ENCODE measurements at regions not wholly inside any gene's neighbourhood (a gene's known extent, or its start where the extent isn't known, plus 50 kb on each side); places are given as distances from the start of the nearest gene placed in this dataset.

DNA sequence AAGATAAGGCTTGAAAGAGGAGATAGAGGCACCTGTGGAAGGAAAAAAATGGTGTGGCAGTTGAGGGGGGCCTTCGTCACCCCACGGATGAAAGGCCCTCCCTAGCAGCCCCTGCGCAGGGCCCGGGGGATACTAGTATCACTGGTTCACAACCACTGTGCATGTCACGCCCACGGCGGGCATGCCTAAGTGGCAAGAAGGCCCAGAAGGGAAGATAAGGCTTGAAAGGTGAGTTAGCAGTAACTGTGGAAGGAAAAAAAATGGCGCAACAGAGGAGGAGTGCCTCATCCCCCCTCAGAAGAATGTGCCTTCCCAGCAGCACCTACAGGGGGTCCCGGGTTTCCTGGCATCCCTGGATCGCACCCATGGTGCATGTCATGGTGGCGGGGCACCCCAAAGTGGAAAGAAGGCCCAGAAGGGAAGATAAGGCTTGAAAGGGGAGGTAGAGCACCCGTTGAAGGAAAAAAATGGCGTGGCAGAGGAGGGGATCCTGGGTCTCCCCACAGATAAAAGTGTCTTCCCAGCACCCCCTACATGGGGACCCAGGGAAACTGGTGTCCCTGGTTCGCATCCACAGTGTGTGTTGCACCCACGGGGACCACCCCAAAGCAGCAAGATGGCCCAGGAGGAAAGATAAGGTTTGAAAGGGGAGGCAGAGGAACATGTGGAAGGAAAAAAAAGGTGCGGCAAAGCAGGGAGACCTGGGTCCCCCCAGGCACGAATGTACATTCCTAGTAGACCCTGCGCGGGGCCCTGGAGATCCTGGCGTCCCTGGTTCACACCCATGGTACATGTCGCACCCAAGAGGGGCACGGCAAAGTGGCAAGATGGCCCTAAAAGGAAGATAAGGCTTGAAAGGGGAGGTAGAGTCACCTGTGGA lies 279.2 kb downstream of the ALG10 start:
- no peaks in the 10 kb centered on the region for H3K4me1 Mint-ChIP-seq
- H3K4me3 Mint-ChIP-seq: no peak overlapping the region
- no peak overlapping the region for H3K27ac Mint-ChIP-seq
- TF ChIP-seq, protein P1, sequence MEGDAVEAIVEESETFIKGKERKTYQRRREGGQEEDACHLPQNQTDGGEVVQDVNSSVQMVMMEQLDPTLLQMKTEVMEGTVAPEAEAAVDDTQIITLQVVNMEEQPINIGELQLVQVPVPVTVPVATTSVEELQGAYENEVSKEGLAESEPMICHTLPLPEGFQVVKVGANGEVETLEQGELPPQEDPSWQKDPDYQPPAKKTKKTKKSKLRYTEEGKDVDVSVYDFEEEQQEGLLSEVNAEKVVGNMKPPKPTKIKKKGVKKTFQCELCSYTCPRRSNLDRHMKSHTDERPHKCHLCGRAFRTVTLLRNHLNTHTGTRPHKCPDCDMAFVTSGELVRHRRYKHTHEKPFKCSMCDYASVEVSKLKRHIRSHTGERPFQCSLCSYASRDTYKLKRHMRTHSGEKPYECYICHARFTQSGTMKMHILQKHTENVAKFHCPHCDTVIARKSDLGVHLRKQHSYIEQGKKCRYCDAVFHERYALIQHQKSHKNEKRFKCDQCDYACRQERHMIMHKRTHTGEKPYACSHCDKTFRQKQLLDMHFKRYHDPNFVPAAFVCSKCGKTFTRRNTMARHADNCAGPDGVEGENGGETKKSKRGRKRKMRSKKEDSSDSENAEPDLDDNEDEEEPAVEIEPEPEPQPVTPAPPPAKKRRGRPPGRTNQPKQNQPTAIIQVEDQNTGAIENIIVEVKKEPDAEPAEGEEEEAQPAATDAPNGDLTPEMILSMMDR (IDR thresholded peaks at IDR 0.05; ENCODE audit: unreplicated experiment in 3 of 3): no peak
- peaks cover 10% of the 10 kb centered on the region for H3K36me3 Mint-ChIP-seq (ENCODE audit: low read depth)
- H3K9me3 Mint-ChIP-seq: peaks cover 85% of the 10 kb centered on the region
- H3K27me3 Mint-ChIP-seq (ENCODE audit: low read depth): peaks cover 5% of the 10 kb centered on the region

DNA sequence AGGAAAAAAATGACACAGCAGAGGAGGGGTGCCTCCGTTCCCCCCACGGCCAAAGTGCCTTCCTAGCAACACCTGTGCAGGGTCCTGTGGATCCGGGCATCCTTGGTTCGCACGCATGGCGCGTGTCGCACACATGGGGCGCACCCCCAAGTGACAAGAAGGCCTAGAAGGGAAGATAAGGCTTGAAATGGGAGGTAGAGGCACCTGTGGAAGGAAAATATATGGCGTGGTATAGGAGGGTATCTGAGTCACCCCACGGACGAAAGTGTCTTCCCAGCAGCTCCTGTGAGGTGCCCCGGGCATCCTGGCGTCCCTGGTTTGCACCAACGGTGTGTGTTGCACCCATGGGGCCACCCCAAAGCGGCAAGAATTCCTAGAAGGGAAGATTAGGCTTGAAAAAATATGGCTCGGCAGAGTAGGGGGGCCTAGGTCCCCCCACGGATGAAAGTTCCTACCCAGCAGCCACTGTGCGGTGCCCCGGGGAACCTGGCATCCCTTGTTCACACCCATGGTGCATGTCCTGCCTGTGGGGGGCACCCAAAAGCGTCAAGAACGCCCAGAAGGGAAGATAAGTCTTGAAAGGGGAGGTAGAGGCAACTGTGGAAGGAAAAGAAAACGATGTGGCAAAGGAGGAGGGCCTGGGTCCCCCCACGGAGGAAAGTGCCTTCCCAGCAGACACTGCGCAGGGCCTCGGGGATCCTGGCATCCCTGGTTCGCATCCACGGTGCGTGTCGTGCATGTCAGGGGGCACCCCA lies 280.0 kb downstream of the ALG10 start:
- peaks cover 5% of the 10 kb centered on the region for H3K27me3 Mint-ChIP-seq (ENCODE audit: low read depth)
- peaks cover 10% of the 10 kb centered on the region for H3K36me3 Mint-ChIP-seq (ENCODE audit: low read depth)
- no peaks in the 10 kb centered on the region for H3K4me1 Mint-ChIP-seq
- TF ChIP-seq, protein P1 (IDR thresholded peaks at IDR 0.05; ENCODE audit: unreplicated experiment in 3 of 3): no peak
- H3K4me3 Mint-ChIP-seq: no peak overlapping the region
- no peak overlapping the region for H3K27ac Mint-ChIP-seq
- peaks cover 86% of the 10 kb centered on the region for H3K9me3 Mint-ChIP-seq

DNA sequence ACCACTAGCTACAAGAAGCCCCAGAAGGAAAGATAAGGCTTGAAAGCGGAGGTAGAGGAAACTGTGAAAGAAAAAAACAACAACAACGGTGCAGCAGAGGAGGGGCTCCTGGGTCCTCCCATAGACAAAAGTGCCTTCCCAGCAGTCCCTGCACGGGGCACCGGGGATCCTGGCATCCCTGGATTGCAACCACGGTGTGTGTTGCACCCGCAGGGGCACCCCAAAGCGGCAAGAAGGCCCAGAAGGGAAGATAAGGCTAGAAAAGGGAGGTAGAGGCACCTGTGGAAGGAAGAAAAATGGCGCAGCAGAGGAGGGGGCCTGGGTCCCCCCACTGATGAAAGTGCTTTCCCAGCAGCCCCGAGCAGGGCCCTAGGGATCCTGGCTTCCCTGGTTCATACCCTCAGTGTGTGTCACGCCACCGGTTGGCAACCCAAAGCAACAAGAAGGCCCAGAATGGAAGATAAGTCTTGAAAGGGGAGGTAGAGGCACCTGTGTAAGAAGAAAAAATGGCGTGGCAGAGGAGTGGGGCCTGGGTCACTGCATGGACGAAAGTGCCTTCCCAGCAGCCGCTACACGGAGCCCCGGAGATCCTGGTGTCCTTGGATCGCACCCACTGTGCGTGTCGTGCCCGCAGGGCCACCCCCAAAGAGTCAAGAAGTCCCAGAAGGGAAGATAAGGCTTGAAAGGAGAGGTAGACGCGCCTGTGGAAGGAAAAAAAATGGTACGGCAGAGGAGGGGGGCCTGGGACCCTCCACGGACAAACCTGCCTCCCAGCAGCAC lies 281.0 kb downstream of the ALG10 start:
- no peak overlapping the region for H3K27ac Mint-ChIP-seq
- H3K36me3 Mint-ChIP-seq (ENCODE audit: low read depth): peaks cover 10% of the 10 kb centered on the region
- TF ChIP-seq, protein P1 (IDR thresholded peaks at IDR 0.05; ENCODE audit: unreplicated experiment in 3 of 3): no peak
- peaks cover 5% of the 10 kb centered on the region for H3K27me3 Mint-ChIP-seq (ENCODE audit: low read depth)
- H3K4me1 Mint-ChIP-seq: no peaks in the 10 kb centered on the region
- no peak overlapping the region for H3K4me3 Mint-ChIP-seq
- H3K9me3 Mint-ChIP-seq: peaks cover 87% of the 10 kb centered on the region

DNA sequence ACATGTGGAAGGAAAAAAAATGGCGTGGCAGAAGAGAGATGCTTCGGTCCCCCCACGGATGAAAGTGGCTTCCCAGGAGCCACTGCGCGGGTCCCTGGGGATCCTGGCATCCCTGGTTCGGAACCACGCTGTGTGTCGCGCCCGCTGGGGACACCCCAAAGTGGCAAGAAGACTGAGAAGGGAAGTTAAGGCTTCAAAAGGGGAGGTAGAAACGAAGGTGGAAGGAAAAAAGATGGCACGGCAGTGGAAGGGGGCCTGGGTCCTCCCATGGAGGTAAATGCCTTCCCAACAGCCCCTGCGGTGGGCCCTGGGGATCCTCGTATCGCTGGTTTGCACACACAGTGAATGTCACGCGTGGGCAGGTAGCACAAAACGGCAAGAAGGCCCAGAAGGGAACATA lies 281.7 kb downstream of the ALG10 start:
- H3K36me3 Mint-ChIP-seq (ENCODE audit: low read depth): peaks cover 10% of the 10 kb centered on the region
- TF ChIP-seq, protein P1 (IDR thresholded peaks at IDR 0.05; ENCODE audit: unreplicated experiment in 3 of 3): no peak
- H3K4me1 Mint-ChIP-seq: no peaks in the 10 kb centered on the region
- H3K9me3 Mint-ChIP-seq: peaks cover 87% of the 10 kb centered on the region
- H3K27ac Mint-ChIP-seq: no peak overlapping the region
- no peak overlapping the region for H3K4me3 Mint-ChIP-seq
- H3K27me3 Mint-ChIP-seq (ENCODE audit: low read depth): peaks cover 5% of the 10 kb centered on the region

DNA sequence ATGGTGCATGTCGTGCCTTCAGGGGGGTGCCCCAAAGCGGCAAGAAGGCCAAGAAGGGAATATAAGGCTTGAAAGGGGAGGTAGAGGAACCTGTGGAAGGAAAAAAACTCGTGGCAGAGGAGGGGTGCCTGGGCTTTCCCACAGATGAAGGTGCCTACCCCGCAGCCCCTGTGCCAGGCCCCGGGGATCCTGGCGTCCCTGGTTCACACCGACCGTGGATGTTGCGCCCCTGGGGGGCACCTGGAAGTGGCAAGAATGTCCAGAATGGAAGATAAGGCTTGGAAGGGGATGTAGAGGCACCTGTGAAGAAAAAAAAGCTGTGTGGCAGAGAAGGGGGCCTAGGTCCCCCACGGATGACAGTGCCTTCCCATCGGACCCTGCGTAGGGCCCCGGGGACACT lies 282.2 kb downstream of the ALG10 start:
- TF ChIP-seq, protein P1 (IDR thresholded peaks at IDR 0.05; ENCODE audit: unreplicated experiment in 3 of 3): no peak
- H3K4me1 Mint-ChIP-seq: no peaks in the 10 kb centered on the region
- peaks cover 85% of the 10 kb centered on the region for H3K9me3 Mint-ChIP-seq

More for the DNA sequence above, 282.2 kb downstream of the ALG10 start:
- Mint-ChIP-seq H3K36me3 (ENCODE audit: low read depth) (peaks cover 10% of the 10 kb centered on the region), H3K27me3 (ENCODE audit: low read depth) (peaks cover 5% of the 10 kb centered on the region), H3K4me3 (no peak overlapping the region), H3K27ac (no peak overlapping the region)

Data from nephron (organoid).